Choroid plexus epithelial cell (primary cell): ENCODE measurements at regions not wholly inside any gene's neighbourhood (a gene's known extent, or its start where the extent isn't known, plus 50 kb on each side); places are given as distances from the start of the nearest gene placed in this dataset.

Experiments
- DNase-seq: peaks from one replicate; pipeline ENCODE4 v3.0.0-alpha.2; 2010; ENCODE audit warnings: low read depth
- H3K4me3 ChIP-seq: 2 replicates; pipeline ENCODE4 v1.5.1; 2011; ENCODE audit warnings: low read depth, mild to moderate bottlenecking, control low read depth, low read length, moderate library complexity
- CTCF ChIP-seq: conservative IDR thresholded peaks from 2 replicates; pipeline ENCODE4 v1.5.1; 2011; ENCODE audit warnings: low read depth, mild to moderate bottlenecking, control low read depth, inconsistent platforms, low read length, moderate library complexity

DNA sequence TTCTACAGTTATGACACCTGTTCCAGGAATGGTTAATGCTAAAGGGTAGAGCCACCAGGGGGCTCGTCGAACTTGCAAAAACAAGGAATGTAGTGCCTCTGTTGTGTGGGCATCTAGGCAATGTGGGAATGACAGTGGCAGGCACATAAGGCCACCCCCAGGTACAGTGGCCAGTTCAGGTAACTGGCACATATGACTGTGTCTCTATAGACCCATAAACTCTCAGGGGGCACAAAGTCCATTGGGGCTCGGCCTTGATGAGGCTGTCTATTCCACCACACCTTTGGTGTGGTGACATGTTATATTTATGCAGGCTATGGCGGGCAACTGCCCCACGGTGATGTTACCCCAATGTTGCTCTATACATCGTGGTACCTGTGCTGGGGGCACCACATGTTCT is 59.6 kb upstream of the FAM120A start:
- no peak overlapping the region for H3K4me3 ChIP-seq
- no peak for DNase-seq
- TF ChIP-seq CTCF = no peak

- no peak overlapping the region for H3K4me3 ChIP-seq
- no peak for TF ChIP-seq CTCF
- no peak for DNase-seq
These were observed 58.5 kb upstream of the FAM120A start for GRCh38 chr9:93392974-93393373.
